ENCODE measurements at regions not wholly inside any gene's neighbourhood (a gene's known extent, or its start where the extent isn't known, plus 50 kb on each side); places are given as distances from the start of the nearest gene placed in this dataset.

- TF ChIP-seq FOXM1 (IDR thresholded peaks at IDR 0.05; ENCODE audit: borderline replicate concordance, low read depth) (no peak), RAD21 (IDR thresholded peaks at IDR 0.05; ENCODE audit: low read depth) (no peak)
Observed at GRCh38 chr14:28220391-28220790, 546.2 kb upstream of the FOXG1 start.

GRCh38 chr14:28240909-28241308 is 525.7 kb upstream of the FOXG1 start:
- TF ChIP-seq RAD21 (IDR thresholded peaks at IDR 0.05; ENCODE audit: low read depth) (no peak), YY1 (IDR thresholded peaks at IDR 0.05; ENCODE audit: low read depth) (no peak), NFIC (IDR thresholded peaks at IDR 0.05) (no peak)
- TF ChIP-seq, protein P1, sequence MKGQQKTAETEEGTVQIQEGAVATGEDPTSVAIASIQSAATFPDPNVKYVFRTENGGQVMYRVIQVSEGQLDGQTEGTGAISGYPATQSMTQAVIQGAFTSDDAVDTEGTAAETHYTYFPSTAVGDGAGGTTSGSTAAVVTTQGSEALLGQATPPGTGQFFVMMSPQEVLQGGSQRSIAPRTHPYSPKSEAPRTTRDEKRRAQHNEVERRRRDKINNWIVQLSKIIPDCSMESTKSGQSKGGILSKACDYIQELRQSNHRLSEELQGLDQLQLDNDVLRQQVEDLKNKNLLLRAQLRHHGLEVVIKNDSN (IDR thresholded peaks at IDR 0.05): no peak

DNA sequence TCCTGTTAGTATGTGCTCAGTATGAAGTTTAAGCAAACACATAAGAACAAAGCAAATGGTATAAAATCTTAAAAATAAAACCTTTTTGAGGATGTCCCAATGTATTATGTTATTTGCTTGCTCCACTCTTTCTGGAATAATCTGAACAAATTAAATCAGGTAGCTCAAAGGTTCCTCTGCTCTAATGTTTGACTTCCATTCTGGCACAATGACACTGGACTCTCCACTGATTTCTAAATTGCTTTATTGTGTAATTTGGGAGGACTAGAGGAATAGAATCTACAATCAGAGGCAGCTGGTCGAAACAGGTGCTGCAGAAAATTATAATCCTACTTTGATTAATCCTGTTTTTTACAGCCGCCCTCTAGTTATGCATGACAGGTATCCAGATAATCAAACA is 523.7 kb upstream of the FOXG1 start:
- TF ChIP-seq, protein P2, sequence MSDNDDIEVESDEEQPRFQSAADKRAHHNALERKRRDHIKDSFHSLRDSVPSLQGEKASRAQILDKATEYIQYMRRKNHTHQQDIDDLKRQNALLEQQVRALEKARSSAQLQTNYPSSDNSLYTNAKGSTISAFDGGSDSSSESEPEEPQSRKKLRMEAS (IDR thresholded peaks at IDR 0.05): no peak
- no peak for TF ChIP-seq TAF1 (IDR thresholded peaks at IDR 0.05; ENCODE audit: low read depth)
- no peak for TF ChIP-seq EGR1 (IDR thresholded peaks at IDR 0.05)
- no peak for TF ChIP-seq ZBTB7A (IDR thresholded peaks at IDR 0.05; ENCODE audit: low read depth)
- no peak for TF ChIP-seq YY1 (IDR thresholded peaks at IDR 0.05; ENCODE audit: low read depth)
- no peak for TF ChIP-seq CREB1 (IDR thresholded peaks at IDR 0.05; ENCODE audit: low read depth)
- TF ChIP-seq, protein P1 (IDR thresholded peaks at IDR 0.05): no peak
- TF ChIP-seq TEAD4 (IDR thresholded peaks at IDR 0.05): no peak
- no peak for TF ChIP-seq CEBPB (IDR thresholded peaks at IDR 0.05)
- no peak for TF ChIP-seq RAD21 (IDR thresholded peaks at IDR 0.05; ENCODE audit: low read depth)

- no peak for TF ChIP-seq EP300 (IDR thresholded peaks at IDR 0.05; ENCODE audit: borderline replicate concordance)
- TF ChIP-seq, protein P3, sequence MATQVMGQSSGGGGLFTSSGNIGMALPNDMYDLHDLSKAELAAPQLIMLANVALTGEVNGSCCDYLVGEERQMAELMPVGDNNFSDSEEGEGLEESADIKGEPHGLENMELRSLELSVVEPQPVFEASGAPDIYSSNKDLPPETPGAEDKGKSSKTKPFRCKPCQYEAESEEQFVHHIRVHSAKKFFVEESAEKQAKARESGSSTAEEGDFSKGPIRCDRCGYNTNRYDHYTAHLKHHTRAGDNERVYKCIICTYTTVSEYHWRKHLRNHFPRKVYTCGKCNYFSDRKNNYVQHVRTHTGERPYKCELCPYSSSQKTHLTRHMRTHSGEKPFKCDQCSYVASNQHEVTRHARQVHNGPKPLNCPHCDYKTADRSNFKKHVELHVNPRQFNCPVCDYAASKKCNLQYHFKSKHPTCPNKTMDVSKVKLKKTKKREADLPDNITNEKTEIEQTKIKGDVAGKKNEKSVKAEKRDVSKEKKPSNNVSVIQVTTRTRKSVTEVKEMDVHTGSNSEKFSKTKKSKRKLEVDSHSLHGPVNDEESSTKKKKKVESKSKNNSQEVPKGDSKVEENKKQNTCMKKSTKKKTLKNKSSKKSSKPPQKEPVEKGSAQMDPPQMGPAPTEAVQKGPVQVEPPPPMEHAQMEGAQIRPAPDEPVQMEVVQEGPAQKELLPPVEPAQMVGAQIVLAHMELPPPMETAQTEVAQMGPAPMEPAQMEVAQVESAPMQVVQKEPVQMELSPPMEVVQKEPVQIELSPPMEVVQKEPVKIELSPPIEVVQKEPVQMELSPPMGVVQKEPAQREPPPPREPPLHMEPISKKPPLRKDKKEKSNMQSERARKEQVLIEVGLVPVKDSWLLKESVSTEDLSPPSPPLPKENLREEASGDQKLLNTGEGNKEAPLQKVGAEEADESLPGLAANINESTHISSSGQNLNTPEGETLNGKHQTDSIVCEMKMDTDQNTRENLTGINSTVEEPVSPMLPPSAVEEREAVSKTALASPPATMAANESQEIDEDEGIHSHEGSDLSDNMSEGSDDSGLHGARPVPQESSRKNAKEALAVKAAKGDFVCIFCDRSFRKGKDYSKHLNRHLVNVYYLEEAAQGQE (IDR thresholded peaks at IDR 0.05; ENCODE audit: low read depth): peak; percentile 81
Observed at GRCh38 chr14:28243600-28243999, 523.0 kb upstream of the FOXG1 start.

DNA sequence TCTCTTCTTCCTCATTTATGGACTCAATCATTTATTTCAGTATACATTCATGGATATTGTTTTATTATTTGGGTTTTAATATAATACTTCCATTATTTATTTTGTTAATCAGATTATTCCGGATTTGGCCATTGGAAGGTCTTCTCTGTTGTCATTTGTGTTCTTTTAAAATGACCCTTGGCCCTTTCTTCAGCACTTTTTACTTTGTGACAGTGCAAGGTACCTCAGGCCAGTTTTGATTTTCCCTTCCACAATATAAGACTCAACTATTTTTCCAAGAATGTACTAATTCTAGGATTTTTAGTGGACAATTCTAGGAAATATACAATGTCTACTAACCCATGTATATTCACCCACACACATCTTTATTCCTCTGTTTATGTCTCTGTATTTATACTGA is 521.4 kb upstream of the FOXG1 start:
- TF ChIP-seq TCF12 (IDR thresholded peaks at IDR 0.05; ENCODE audit: low read depth) (no peak), RAD21 (IDR thresholded peaks at IDR 0.05; ENCODE audit: low read depth) (no peak), EP300 (IDR thresholded peaks at IDR 0.05; ENCODE audit: borderline replicate concordance) (no peak), TEAD4 (IDR thresholded peaks at IDR 0.05) (no peak), CREB1 (IDR thresholded peaks at IDR 0.05; ENCODE audit: low read depth) (no peak), ZBTB7A (IDR thresholded peaks at IDR 0.05; ENCODE audit: low read depth) (no peak)
- TF ChIP-seq, protein P2 (IDR thresholded peaks at IDR 0.05): no peak

DNA sequence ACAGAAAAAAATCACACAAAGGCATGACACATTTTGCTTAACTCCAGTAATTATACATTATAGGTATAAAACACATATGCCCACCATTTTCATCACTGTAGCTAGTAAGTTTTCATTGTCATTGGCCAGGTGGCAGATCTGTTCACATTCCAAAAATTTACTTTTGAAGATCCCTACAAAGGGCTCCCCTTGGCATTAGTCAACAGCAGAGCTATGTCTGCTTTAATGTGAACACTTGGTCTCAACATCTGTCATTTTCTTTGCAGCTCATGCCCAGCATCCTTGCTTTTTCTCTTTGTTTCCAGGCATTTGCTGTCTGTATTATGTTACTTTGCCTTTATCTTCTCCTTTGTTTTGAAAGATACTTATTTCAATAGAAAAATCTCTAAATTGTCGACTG is 519.1 kb upstream of the FOXG1 start:
- TF ChIP-seq NFIC (IDR thresholded peaks at IDR 0.05): no peak
- no peak for TF ChIP-seq CEBPB (IDR thresholded peaks at IDR 0.05)
- no peak for TF ChIP-seq TCF12 (IDR thresholded peaks at IDR 0.05; ENCODE audit: low read depth)

DNA sequence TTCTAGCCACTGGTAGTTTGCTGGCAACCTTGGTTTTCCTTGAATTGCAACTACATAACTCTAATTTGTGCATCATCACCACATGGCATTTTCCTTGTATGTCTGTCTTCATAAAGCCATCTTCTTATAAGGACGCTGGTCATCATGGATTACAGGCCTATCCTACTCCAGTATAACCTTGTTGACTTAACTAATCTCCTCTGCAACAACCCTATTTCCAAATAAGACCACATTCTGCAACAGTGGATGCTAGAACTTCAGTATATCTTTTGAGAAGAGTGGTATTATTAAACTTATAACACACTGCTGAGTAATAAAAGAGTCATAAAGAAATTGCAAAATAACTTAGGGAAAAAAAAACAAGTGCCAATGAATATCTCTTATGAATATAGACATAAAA is 511.8 kb upstream of the FOXG1 start:
- TF ChIP-seq FOXM1 (IDR thresholded peaks at IDR 0.05; ENCODE audit: borderline replicate concordance, low read depth): no peak
- TF ChIP-seq, protein P2 (IDR thresholded peaks at IDR 0.05): no peak
- no peak for TF ChIP-seq YY1 (IDR thresholded peaks at IDR 0.05; ENCODE audit: low read depth)
- no peak for TF ChIP-seq RAD21 (IDR thresholded peaks at IDR 0.05; ENCODE audit: low read depth)
- no peak for TF ChIP-seq TCF12 (IDR thresholded peaks at IDR 0.05; ENCODE audit: low read depth)
- TF ChIP-seq EGR1 (IDR thresholded peaks at IDR 0.05): no peak
- TF ChIP-seq TEAD4 (IDR thresholded peaks at IDR 0.05): no peak
- TF ChIP-seq, protein P3 (IDR thresholded peaks at IDR 0.05; ENCODE audit: low read depth): no peak
- TF ChIP-seq NFIC (IDR thresholded peaks at IDR 0.05): no peak
- no peak for TF ChIP-seq EP300 (IDR thresholded peaks at IDR 0.05; ENCODE audit: borderline replicate concordance)
- no peak for TF ChIP-seq CEBPB (IDR thresholded peaks at IDR 0.05)
- TF ChIP-seq, protein P1 (IDR thresholded peaks at IDR 0.05): no peak
- no peak for TF ChIP-seq ZBTB7A (IDR thresholded peaks at IDR 0.05; ENCODE audit: low read depth)
- TF ChIP-seq TAF1 (IDR thresholded peaks at IDR 0.05; ENCODE audit: low read depth): no peak
- no peak for TF ChIP-seq CREB1 (IDR thresholded peaks at IDR 0.05; ENCODE audit: low read depth)
